ENCODE measurements at regions not wholly inside any gene's neighbourhood (a gene's known extent, or its start where the extent isn't known, plus 50 kb on each side); places are given as distances from the start of the nearest gene placed in this dataset.
"Not testable (repeated sequence)": the region's sequence is repeated elsewhere in the genome, so short reads cannot be mapped to it uniquely, and the experiment has no call there.

DNA sequence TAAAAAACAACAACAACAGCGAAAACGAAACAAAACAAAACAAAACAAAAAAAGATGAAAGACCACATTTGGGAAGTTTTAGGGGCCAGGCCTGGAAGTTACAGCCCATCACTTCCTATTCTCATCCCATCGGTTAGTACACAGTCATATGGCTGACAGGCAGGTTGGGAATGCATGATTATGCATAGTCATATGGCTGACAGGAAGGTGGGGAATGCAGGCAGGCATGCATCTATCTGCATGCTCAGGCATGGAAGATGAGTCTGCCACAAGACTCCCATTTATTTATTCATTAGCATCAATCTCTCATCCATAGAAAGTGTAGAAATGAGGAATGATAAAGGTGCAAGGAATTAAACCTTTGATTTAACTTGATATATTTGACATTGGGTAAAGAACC, 325.3 kb upstream of the MEX3C start:
- no peak for DNase-seq (ENCODE audit: low read depth)

DNA sequence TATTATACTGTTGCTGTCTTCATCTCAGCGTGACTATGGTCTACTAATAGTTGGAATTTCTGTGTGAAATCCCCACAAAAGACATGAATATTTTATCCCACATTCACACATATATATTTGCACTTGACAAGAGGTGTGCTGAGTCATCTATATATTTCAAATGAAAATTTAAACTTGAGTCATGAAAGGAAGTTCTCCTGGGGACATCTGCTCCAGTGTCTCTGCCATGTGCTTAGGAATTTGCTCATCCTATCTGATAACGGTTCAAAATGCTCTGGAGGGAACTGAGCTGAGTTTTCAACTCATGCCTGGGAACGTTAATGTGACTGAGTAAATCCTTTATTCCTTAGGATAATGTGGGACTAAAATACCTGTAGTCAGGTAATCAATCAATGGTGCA, 326.2 kb upstream of the MEX3C start:
- DNase-seq (ENCODE audit: low read depth), result no peak

DNA sequence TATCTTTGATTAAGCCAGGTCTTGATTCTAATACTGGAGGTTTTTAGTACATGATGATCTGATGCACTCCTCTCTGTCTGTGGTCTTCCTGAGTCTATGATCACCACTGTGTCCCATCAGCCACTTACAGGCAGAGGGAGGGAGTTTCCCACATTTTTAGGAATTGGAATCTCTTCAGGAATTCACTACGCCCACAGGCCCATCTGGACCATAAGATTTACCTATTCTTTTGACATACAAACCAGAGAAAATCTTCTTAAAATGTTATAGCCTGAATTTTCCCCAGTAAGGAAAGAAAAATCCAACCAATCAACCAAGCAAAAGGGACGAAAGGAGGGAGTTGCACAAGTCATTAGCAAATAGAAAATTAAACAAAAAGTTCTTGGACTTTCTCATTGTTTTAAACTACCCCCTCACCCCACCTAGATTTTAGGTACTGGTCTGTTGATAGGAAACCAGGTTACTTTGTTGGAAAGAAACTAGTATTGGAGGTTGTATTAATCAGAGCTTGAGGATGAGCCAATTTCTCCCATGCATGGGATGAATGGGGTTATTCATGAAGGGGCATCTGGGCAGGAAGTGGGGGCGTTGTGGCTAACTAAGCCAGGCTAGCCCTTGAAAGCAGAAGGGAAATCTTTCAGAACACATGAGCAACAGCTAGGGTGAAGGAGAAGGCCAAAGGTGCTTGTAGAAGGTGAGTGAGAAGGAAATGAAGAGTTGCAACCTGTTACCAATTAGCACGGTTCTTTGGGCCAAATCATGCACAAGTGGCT, 328.2 kb upstream of the MEX3C start:
- DNase-seq (ENCODE audit: low read depth), result no peak

GRCh38 chr18:51527826-51528225, 330.3 kb upstream of the MEX3C start:
- no peak for DNase-seq (ENCODE audit: low read depth)

GRCh38 chr18:51531501-51531900, 334.0 kb upstream of the MEX3C start:
- no peak for DNase-seq (ENCODE audit: low read depth)

DNA sequence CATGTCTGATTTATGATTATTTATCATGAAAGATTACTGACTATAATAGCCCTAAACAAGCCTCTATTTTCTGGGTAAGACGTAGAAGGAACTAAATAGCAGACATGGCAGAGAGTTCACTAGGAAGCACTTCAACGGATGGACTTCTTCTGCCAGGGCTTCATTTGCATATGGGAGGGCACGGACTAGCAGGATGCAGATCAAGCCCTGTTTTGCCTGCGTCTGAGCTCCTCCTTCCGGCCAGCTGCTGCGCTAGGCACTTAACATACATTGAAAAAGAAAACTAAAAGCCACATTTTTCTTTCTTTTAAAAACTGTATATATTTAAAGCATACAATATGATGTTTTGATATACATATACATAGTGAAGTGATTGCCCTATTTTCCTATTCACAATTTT, 340.0 kb upstream of the MEX3C start:
- DNase-seq (ENCODE audit: low read depth), result no peak

GRCh38 chr18:51540562-51540961, 343.1 kb upstream of the MEX3C start:
- no peak for DNase-seq (ENCODE audit: low read depth)

- no peak for DNase-seq (ENCODE audit: low read depth)
These were observed 343.7 kb upstream of the MEX3C start for GRCh38 chr18:51541230-51541629.

- no peak for DNase-seq (ENCODE audit: low read depth)
These were observed 346.2 kb upstream of the MEX3C start for GRCh38 chr18:51543658-51544155.

GRCh38 chr18:51545446-51545845, 348.0 kb upstream of the MEX3C start:
- no peak for DNase-seq (ENCODE audit: low read depth)

DNA sequence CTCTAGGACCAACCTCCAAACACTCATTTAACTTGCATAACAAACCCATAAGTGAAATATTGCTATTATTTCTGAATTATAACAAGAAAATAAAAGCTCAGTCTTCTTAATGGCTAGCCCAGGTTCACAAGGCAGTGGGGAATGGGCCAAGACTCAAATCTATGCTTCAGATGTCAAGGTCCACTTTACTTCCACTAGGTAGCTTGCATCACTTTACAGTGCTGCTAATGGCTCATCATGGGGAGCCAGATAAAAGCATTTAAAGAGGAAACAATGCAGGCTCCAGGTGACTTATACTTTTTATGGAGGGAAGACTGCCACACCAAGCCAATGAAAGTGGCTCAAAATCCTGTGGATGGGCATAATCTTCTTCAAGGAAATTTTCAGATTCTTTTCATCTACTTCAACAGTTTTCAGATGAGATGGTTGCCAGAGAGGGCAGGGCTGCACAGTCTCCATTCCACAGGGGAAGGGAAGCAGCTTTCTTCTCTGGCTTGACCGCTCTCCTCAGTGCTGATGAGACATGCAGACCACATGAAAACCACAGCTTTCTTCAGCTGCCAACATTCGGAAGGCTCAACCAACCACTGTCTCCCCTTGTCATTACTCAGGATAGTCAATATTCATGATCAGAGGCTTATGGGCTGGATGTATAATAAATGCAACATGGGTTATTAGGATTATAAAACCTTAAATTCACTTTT, 361.9 kb upstream of the MEX3C start:
- DNase-seq (ENCODE audit: low read depth), result no peak

DNA sequence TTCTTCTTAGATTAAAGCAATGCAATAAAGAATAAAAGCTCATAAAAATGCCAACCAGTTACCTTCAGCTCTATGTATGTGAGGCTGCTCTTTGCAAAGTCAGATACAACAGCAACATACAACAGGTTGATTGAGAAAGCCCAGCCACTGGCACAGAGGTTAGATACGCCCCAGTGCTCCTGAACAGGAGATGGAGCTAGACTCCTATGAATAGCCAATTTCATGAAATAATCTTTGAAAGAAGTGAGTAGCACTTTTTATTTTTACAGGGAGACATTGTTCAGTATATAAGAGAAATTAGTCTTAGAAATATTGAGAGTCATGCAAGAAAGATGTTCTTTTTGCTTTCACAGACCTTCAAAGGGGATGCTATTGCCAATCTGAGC, 362.4 kb upstream of the MEX3C start:
- DNase-seq (ENCODE audit: low read depth), result no peak

DNA sequence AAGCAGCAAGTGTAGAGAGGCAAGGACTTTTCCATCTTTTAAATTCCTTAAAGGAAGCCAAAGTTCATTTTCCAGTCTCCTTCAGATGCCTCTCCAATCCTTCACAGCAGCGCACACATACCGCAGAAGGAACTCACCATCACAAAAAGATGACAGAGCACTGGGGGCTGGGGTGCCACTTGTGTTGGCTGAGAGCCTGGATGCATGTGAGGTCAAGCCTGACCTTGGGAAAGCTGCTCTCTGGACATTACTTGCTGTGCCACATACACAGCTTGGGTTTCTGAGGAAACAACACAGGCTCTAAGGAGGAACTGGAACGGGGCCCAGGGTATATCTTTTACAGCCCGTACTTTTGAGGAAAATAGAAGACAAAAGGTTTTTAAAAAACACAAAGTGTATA, 364.3 kb upstream of the MEX3C start:
- no peak for DNase-seq (ENCODE audit: low read depth)

GRCh38 chr18:51562866-51563265, 365.4 kb upstream of the MEX3C start:
- no peak for DNase-seq (ENCODE audit: low read depth)

- no peak for DNase-seq (ENCODE audit: low read depth)
These were observed 365.9 kb upstream of the MEX3C start for GRCh38 chr18:51563396-51563795.

- DNase-seq (ENCODE audit: low read depth), result no peak
These were observed 370.7 kb upstream of the MEX3C start for GRCh38 chr18:51568151-51568550.

DNA sequence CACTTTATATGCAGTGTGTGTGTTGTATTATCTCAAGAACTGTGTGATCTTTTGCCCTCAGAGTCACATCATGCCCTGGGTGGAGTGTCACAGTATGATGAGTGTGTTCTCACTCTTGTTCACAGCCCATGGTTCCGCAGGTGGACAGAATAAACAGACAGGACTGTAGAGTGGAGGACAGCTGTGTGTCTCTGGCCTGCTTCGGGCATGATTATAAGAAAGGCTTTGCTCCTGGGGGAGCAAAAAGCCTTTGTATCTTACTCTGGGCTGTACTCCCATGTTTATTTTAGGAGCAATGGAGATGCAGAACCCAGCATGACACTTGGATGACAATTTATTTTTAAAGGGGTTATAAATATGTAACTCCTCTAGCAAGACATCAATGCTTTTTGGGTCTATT, 371.7 kb upstream of the MEX3C start:
- no peak for DNase-seq (ENCODE audit: low read depth)

- no peak for DNase-seq (ENCODE audit: low read depth)
These were observed 372.1 kb upstream of the MEX3C start for GRCh38 chr18:51569561-51569960.

DNA sequence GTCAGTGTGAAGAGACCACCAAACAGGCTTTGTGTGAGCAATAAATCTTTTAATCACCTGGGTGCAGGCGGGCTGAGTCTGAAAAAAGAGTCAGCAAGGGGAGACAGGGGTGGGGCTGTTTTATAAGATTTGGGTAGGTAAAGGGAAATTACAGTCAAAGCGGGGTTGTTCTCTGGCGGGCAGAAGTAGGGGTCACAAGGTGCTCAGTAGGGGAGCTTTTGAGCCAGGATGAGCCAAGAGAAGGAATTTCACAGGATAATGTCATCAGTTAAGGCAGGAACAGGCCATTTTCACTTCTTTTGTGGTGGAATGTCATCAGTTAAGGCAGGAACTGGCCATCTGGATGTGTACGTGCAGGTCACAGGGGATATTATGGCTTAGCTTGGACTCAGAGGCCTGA, 372.6 kb upstream of the MEX3C start:
- not testable (repeated sequence) for DNase-seq (ENCODE audit: low read depth)

DNA sequence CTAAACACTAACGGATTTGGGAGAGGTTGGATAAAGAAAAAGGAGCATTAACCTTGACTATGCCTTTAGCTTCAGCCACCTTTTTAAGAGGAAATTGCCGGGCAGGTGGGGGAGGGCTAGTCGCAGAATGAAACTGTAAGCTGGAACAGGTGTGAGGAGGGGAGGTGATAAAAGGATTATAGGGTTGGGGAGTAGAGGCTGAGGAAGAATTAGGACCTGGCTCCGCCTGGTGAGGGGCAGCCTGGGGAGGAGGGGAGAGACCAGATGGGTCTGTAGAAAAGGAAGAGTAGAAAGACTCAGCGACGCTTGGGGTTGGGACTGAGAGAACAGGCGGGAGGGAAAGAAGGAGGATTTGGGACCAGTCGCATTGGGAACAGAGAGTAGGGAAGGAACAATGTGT, 376.4 kb upstream of the MEX3C start:
- DNase-seq (ENCODE audit: low read depth), result not testable (repeated sequence)

- no peak for DNase-seq (ENCODE audit: low read depth)
These were observed 377.7 kb upstream of the MEX3C start for GRCh38 chr18:51575171-51575570.

DNA sequence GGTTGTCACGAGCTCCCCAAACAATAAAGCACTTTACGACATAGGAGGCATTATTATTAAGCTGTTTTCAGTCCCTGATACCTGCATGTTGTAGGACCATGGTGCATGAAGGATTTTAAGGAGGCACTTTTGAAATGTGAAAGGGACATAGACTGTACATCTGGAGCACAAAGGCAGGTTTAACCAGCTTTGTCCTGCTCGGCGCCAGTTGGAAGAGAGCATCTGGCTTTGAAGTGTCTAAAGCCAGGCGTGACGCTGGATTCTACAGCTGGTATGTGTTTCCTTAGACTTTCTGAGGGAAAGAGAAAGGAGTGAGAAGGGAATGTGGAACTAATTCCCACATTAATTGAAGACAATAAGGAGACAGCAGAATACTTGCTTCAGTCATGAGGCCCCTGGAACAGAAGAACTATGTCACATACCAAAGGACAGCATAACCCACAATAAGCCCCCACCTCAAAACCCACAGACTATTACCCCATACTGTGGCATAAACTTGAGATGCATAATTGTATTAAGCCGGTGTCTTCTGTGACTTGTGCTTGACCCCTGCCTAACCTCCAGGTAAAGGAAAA, 381.0 kb upstream of the MEX3C start:
- DNase-seq (ENCODE audit: low read depth), result no peak

DNA sequence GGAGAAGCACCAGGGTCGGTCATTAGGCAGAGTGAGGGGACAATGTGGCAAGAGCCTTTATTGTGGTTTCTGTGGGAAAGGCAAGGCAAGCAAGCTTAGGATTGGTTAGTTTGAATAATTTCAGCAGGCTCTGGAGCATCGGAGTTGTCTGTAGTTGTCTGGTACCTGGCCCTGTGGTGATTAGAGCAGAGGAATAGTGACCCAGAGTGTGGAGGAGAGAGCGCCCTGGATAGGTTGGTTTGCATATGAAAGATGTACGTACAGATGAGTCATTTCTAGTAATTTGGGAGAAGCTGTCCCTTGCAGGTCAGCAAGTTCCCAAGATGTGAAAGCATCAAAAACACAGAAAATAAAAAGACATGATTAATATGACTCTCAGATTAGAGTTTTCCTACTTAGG, 383.1 kb upstream of the MEX3C start:
- no peak for DNase-seq (ENCODE audit: low read depth)

All from forelimb muscle (tissue), 1 donor.